ENCODE measurements at regions not wholly inside any gene's neighbourhood (a gene's known extent, or its start where the extent isn't known, plus 50 kb on each side); places are given as distances from the start of the nearest gene placed in this dataset.

DNA sequence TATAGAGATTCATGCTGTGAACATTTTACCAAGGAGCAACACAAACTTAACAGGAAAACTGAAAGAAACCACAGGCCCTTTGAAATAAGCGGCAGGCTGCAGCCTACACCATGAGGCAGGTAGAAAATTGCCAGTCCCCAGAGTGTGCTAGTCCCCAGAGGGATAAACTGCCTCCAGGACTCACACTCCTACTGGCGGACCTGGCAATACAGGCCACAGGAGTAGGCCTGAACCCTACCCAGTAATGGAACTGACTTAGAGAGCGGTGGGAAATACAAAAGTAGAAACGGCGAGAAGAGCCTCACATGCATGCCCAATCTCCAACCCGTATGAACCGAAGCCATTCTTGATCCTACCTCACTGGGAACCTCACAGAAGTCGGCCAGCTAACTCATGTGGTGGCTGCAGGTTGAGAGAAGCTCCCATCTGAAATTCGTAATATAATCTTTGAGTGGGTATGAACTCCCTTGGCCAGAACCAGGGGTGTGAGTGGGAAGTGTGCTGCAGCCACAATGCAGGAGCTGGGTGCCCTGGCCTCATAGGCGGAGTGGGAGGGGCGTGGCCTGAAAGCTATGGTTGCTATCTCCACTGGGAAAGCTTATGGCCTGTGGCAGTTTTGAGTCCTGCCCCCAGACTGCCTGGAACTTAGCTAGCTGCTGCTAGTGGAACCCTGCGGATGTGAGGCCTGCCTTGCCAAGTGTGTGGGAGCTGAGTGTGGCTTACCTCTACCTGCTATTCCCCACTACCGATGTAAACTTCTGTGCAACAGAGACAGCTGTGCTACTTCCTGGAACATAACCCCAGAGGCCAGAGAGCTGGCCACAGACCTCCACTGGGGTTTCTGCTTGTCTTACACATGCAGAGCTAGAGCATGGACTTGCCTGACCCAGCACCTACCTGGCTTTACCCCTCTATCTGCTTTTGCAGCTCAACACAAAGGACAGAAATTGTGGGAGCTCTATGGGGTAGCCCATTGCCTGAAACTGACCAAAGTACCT, 146.5 kb upstream of the COL21A1 start:
- Histone ChIP-seq H3K4me3 (ENCODE audit: low read depth in 1 of 2, low read length in 2 of 2) (no peak overlapping the region), H3K27ac (ENCODE audit: low read depth in 2 of 2, low read length in 1 of 2) (no peak overlapping the region), H3K36me3 (ENCODE audit: control insufficient read depth in 2 of 2, insufficient read depth in 2 of 2, low read length in 1 of 2) (no peaks in the 10 kb centered on the region), H3K9me3 (ENCODE audit: control insufficient read depth in 2 of 2, insufficient read depth in 1 of 2, low read depth in 1 of 2, low read length in 1 of 2) (no peaks in the 10 kb centered on the region), H3K27me3 (ENCODE audit: control insufficient read depth in 1 of 2, insufficient read depth in 2 of 2, low read length in 2 of 2) (no peaks in the 10 kb centered on the region), H3K4me1 (ENCODE audit: control insufficient read depth in 2 of 2, insufficient read depth in 2 of 2, low read length in 1 of 2) (no peaks in the 10 kb centered on the region)
- 91 to 92% methylated on average over 13 of the region's 13 CpGs for WGBS, 2 donors

GRCh38 chr6:56388415-56388755, 141.0 kb upstream of the COL21A1 start:
- Histone ChIP-seq H3K4me1 (ENCODE audit: control insufficient read depth in 2 of 2, insufficient read depth in 2 of 2, low read length in 1 of 2) (peaks cover 3 to 11% of the 10 kb centered on the region in 2 donors), H3K9me3 (ENCODE audit: control insufficient read depth in 2 of 2, insufficient read depth in 1 of 2, low read depth in 1 of 2, low read length in 1 of 2) (no peaks in the 10 kb centered on the region), H3K36me3 (ENCODE audit: control insufficient read depth in 2 of 2, insufficient read depth in 2 of 2, low read length in 1 of 2) (no peaks in the 10 kb centered on the region), H3K27ac (ENCODE audit: low read depth in 2 of 2, low read length in 1 of 2) (no peak overlapping the region), H3K27me3 (ENCODE audit: control insufficient read depth in 1 of 2, insufficient read depth in 2 of 2, low read length in 2 of 2) (peaks cover 0 to 2% of the 10 kb centered on the region in 2 donors), H3K4me3 (ENCODE audit: low read depth in 1 of 2, low read length in 2 of 2) (no peak overlapping the region)

DNA sequence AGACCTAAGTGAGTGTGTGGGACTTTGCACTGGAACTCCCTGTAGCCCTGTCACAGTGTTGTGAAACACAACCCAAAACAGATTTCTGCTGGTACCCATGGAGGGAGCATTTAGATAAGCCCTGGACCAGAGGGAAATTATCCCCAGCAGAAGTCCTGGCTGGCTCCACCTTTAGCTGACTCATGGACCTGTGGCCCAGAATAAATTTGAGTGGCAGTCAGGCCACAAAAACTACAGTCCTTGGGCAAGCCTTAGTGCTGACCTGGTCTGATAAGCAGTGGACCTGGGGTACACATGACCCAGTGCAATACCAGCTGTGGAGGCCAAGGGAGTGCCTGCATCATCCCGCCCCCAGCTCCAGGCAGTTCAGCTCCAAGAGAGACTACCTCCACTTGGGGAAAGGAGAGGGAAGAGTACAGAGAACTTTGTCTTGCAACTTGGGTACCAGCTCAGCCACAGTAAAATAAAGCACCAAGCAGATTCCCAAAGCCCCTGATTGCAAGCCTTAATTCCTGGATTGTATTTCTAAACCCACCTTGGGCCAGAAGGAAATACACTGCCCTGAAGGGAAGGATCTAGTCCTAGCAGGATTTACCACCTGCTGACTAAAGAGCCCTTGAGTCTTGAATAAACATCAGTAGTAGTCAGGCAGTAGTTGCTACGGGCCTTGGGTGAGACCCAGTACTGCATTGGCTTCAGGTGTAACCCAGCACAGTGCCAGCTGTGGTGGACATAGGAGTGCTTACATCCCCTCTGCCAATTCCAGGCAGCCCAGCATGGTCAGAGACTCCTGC, 140.4 kb upstream of the COL21A1 start:
- Histone ChIP-seq H3K36me3 (ENCODE audit: control insufficient read depth in 2 of 2, insufficient read depth in 2 of 2, low read length in 1 of 2) (no peaks in the 10 kb centered on the region), H3K9me3 (ENCODE audit: control insufficient read depth in 2 of 2, insufficient read depth in 1 of 2, low read depth in 1 of 2, low read length in 1 of 2) (no peaks in the 10 kb centered on the region), H3K4me3 (ENCODE audit: low read depth in 1 of 2, low read length in 2 of 2) (no peak overlapping the region), H3K27me3 (ENCODE audit: control insufficient read depth in 1 of 2, insufficient read depth in 2 of 2, low read length in 2 of 2) (peaks cover 0 to 2% of the 10 kb centered on the region in 2 donors), H3K4me1 (ENCODE audit: control insufficient read depth in 2 of 2, insufficient read depth in 2 of 2, low read length in 1 of 2) (peaks cover 3 to 11% of the 10 kb centered on the region in 2 donors), H3K27ac (ENCODE audit: low read depth in 2 of 2, low read length in 1 of 2) (no peak overlapping the region)
- WGBS, 2 donors = 68 to 79% methylated on average over 2 of the region's 2 CpGs

- no peak overlapping the region for H3K27ac ChIP-seq (ENCODE audit: low read depth in 2 of 2, low read length in 1 of 2)
- H3K27me3 ChIP-seq (ENCODE audit: control insufficient read depth in 1 of 2, insufficient read depth in 2 of 2, low read length in 2 of 2) = peaks cover 0 to 2% of the 10 kb centered on the region in 2 donors
- no peak overlapping the region for H3K4me3 ChIP-seq (ENCODE audit: low read depth in 1 of 2, low read length in 2 of 2)
- H3K4me1 ChIP-seq (ENCODE audit: control insufficient read depth in 2 of 2, insufficient read depth in 2 of 2, low read length in 1 of 2) = peaks cover 3 to 11% of the 10 kb centered on the region in 2 donors
- no peaks in the 10 kb centered on the region for H3K9me3 ChIP-seq (ENCODE audit: control insufficient read depth in 2 of 2, insufficient read depth in 1 of 2, low read depth in 1 of 2, low read length in 1 of 2)
- no peaks in the 10 kb centered on the region for H3K36me3 ChIP-seq (ENCODE audit: control insufficient read depth in 2 of 2, insufficient read depth in 2 of 2, low read length in 1 of 2)
- WGBS, 2 donors = 93% methylated on average over 1 of the region's 1 CpG
These were observed 139.3 kb upstream of the COL21A1 start for GRCh38 chr6:56386717-56387116.

DNA sequence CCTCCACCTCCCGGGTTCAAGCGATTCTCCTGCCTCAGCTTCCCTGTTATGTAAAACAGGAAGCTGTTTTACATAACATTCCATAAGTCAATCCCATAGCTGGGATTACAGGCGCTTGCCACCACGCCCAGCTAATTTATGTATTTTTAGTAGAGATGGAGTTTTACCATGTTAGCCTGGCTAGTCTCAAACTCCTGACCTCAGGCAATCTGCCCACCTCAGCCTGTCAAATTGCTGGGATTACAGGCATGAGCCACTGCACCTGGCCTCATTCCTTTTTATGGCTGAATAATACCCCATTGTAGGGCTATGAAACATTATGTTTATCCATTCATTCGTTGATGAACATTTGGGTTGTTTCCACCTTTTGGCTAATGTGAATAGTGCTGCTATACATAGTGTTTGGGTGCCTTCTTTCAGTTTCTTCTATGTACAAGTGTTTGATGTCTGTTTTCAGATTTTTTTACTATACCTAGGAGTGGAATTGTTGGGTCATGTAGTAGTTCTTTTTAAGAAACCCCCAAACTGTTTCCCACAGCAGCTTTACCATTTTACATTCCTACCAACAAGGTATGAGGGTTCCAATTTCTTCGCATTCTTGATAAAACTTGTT, 138.7 kb upstream of the COL21A1 start:
- H3K27me3 ChIP-seq (ENCODE audit: control insufficient read depth in 1 of 2, insufficient read depth in 2 of 2, low read length in 2 of 2) = peaks cover 0 to 2% of the 10 kb centered on the region in 2 donors
- H3K9me3 ChIP-seq (ENCODE audit: control insufficient read depth in 2 of 2, insufficient read depth in 1 of 2, low read depth in 1 of 2, low read length in 1 of 2) = no peaks in the 10 kb centered on the region
- no peak overlapping the region for H3K27ac ChIP-seq (ENCODE audit: low read depth in 2 of 2, low read length in 1 of 2)
- H3K4me1 ChIP-seq (ENCODE audit: control insufficient read depth in 2 of 2, insufficient read depth in 2 of 2, low read length in 1 of 2) = peaks cover 3 to 11% of the 10 kb centered on the region in 2 donors
- WGBS, 2 donors = 81 to 82% methylated on average over 6 of the region's 6 CpGs
- no peaks in the 10 kb centered on the region for H3K36me3 ChIP-seq (ENCODE audit: control insufficient read depth in 2 of 2, insufficient read depth in 2 of 2, low read length in 1 of 2)
- no peak overlapping the region for H3K4me3 ChIP-seq (ENCODE audit: low read depth in 1 of 2, low read length in 2 of 2)

GRCh38 chr6:56383160-56383559, 135.8 kb upstream of the COL21A1 start:
- peaks cover 0 to 2% of the 10 kb centered on the region in 2 donors for H3K27me3 ChIP-seq (ENCODE audit: control insufficient read depth in 1 of 2, insufficient read depth in 2 of 2, low read length in 2 of 2)
- H3K4me3 ChIP-seq (ENCODE audit: low read depth in 1 of 2, low read length in 2 of 2) = no peak overlapping the region
- peaks cover 2 to 13% of the 10 kb centered on the region in 2 donors for H3K4me1 ChIP-seq (ENCODE audit: control insufficient read depth in 2 of 2, insufficient read depth in 2 of 2, low read length in 1 of 2)
- no peaks in the 10 kb centered on the region for H3K36me3 ChIP-seq (ENCODE audit: control insufficient read depth in 2 of 2, insufficient read depth in 2 of 2, low read length in 1 of 2)
- no peaks in the 10 kb centered on the region for H3K9me3 ChIP-seq (ENCODE audit: control insufficient read depth in 2 of 2, insufficient read depth in 1 of 2, low read depth in 1 of 2, low read length in 1 of 2)
- no peak overlapping the region for H3K27ac ChIP-seq (ENCODE audit: low read depth in 2 of 2, low read length in 1 of 2)
- WGBS, 2 donors = 33 to 64% methylated on average over 1 of the region's 1 CpG

- Histone ChIP-seq H3K27me3 (ENCODE audit: control insufficient read depth in 1 of 2, insufficient read depth in 2 of 2, low read length in 2 of 2) (no peaks in the 10 kb centered on the region), H3K9me3 (ENCODE audit: control insufficient read depth in 2 of 2, insufficient read depth in 1 of 2, low read depth in 1 of 2, low read length in 1 of 2) (no peaks in the 10 kb centered on the region), H3K4me3 (ENCODE audit: low read depth in 1 of 2, low read length in 2 of 2) (no peak overlapping the region), H3K27ac (ENCODE audit: low read depth in 2 of 2, low read length in 1 of 2) (no peak overlapping the region), H3K4me1 (ENCODE audit: control insufficient read depth in 2 of 2, insufficient read depth in 2 of 2, low read length in 1 of 2) (peaks cover 0 to 8% of the 10 kb centered on the region in 2 donors), H3K36me3 (ENCODE audit: control insufficient read depth in 2 of 2, insufficient read depth in 2 of 2, low read length in 1 of 2) (no peaks in the 10 kb centered on the region)
These were observed 135.1 kb upstream of the COL21A1 start for GRCh38 chr6:56382416-56382940.

- H3K27me3 ChIP-seq (ENCODE audit: control insufficient read depth in 1 of 2, insufficient read depth in 2 of 2, low read length in 2 of 2) = no peaks in the 10 kb centered on the region
- H3K27ac ChIP-seq (ENCODE audit: low read depth in 2 of 2, low read length in 1 of 2) = no peak overlapping the region
- WGBS, 2 donors = 33 to 34% methylated on average over 4 of the region's 4 CpGs
- H3K36me3 ChIP-seq (ENCODE audit: control insufficient read depth in 2 of 2, insufficient read depth in 2 of 2, low read length in 1 of 2) = no peaks in the 10 kb centered on the region
- H3K9me3 ChIP-seq (ENCODE audit: control insufficient read depth in 2 of 2, insufficient read depth in 1 of 2, low read depth in 1 of 2, low read length in 1 of 2) = no peaks in the 10 kb centered on the region
- H3K4me3 ChIP-seq (ENCODE audit: low read depth in 1 of 2, low read length in 2 of 2) = no peak overlapping the region
- peaks cover 0 to 6% of the 10 kb centered on the region in 2 donors for H3K4me1 ChIP-seq (ENCODE audit: control insufficient read depth in 2 of 2, insufficient read depth in 2 of 2, low read length in 1 of 2)
These were observed 134.4 kb upstream of the COL21A1 start for GRCh38 chr6:56381801-56382251.

DNA sequence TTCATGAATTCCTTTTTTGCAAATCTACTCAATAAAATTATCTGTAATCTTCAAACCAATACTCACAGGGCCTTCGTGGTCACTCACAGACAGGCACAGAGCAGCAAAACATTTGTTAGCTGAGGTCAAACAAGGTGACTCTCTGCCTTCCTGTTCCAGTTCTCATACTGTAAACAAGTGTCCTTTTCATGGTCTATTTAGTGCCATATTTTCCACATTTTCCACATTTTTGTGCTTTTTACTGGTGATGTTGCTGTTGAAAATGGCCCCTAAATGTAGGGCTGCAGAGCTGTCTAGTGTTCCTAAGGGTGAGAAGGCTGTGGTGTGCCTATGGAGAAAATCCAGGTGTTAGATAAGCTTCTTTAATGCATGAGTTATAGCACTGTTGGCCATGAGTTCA, 133.1 kb upstream of the COL21A1 start:
- H3K27ac ChIP-seq (ENCODE audit: low read depth in 2 of 2, low read length in 1 of 2) = no peak overlapping the region
- H3K4me3 ChIP-seq (ENCODE audit: low read depth in 1 of 2, low read length in 2 of 2) = no peak overlapping the region
- H3K27me3 ChIP-seq (ENCODE audit: control insufficient read depth in 1 of 2, insufficient read depth in 2 of 2, low read length in 2 of 2) = no peaks in the 10 kb centered on the region
- WGBS, 2 donors = 48 to 67% methylated on average over 1 of the region's 1 CpG
- peaks cover 0 to 6% of the 10 kb centered on the region in 2 donors for H3K4me1 ChIP-seq (ENCODE audit: control insufficient read depth in 2 of 2, insufficient read depth in 2 of 2, low read length in 1 of 2)
- H3K9me3 ChIP-seq (ENCODE audit: control insufficient read depth in 2 of 2, insufficient read depth in 1 of 2, low read depth in 1 of 2, low read length in 1 of 2) = no peaks in the 10 kb centered on the region
- no peaks in the 10 kb centered on the region for H3K36me3 ChIP-seq (ENCODE audit: control insufficient read depth in 2 of 2, insufficient read depth in 2 of 2, low read length in 1 of 2)

All from esophagus (tissue), 2 donors.